Endothelial cell of umbilical vein (primary cell): ENCODE measurements at regions not wholly inside any gene's neighbourhood (a gene's known extent, or its start where the extent isn't known, plus 50 kb on each side); places are given as distances from the start of the nearest gene placed in this dataset.

Experiments
- CTCF ChIP-seq, 2 donors: IDR thresholded peaks; 1 replicate in 1 of 2; 2 replicates in 1 of 2; pipeline ENCODE4 v1.5.1; 2011; ENCODE audit warnings: low read length in 2 of 2, mild to moderate bottlenecking in 2 of 2, moderate library complexity in 2 of 2, control low read depth in 1 of 2, inconsistent platforms in 1 of 2, low read depth in 1 of 2; ENCODE audit not compliant: insufficient read depth in 1 of 2; ENCODE audit errors: extremely low read depth in 1 of 2
- EZH2 ChIP-seq: IDR thresholded peaks from 2 replicates; pipeline ENCODE4 v1.6.1; 2012; ENCODE audit warnings: borderline replicate concordance, low read depth, mild to moderate bottlenecking, moderate library complexity, low read length, inconsistent platforms; ENCODE audit not compliant: severe bottlenecking
- FOS ChIP-seq: IDR thresholded peaks from 2 replicates; pipeline ENCODE4 v1.6.1; 2011; ENCODE audit warnings: mild to moderate bottlenecking, low read length, moderate library complexity, borderline replicate concordance; ENCODE audit not compliant: insufficient read depth

GRCh38 chr17:63337579-63337978 is 108.5 kb downstream of the CYB561 start:
- TF ChIP-seq CTCF (IDR thresholded peaks at IDR 0.05; ENCODE audit: extremely low read depth in 1 of 2, insufficient read depth in 1 of 2, low read depth in 1 of 2, low read length in 2 of 2) (no peak), FOS (no peak), EZH2 (no peak)
